ENCODE measurements at regions not wholly inside any gene's neighbourhood (a gene's known extent, or its start where the extent isn't known, plus 50 kb on each side); places are given as distances from the start of the nearest gene placed in this dataset.

DNA sequence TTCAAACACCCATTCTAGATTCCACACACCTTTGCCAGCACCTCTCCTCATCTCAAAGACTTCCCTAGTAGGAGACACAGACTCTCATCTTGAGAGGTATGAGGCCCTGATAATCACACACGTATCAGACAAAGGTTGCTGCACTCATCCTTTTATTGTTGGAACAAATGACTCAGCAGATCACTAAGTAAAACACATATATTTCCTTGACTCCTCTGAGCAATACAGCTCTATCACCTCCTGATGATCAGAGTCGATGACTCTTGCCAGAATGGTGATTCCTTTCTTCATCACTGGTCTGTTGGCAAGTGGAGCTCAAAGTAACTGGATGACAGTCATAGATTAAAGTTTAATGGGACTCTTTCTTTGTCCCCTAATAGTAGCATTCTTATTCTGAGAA is 1049.2 kb upstream of the ZEB2 start:
- TF ChIP-seq, protein P1, sequence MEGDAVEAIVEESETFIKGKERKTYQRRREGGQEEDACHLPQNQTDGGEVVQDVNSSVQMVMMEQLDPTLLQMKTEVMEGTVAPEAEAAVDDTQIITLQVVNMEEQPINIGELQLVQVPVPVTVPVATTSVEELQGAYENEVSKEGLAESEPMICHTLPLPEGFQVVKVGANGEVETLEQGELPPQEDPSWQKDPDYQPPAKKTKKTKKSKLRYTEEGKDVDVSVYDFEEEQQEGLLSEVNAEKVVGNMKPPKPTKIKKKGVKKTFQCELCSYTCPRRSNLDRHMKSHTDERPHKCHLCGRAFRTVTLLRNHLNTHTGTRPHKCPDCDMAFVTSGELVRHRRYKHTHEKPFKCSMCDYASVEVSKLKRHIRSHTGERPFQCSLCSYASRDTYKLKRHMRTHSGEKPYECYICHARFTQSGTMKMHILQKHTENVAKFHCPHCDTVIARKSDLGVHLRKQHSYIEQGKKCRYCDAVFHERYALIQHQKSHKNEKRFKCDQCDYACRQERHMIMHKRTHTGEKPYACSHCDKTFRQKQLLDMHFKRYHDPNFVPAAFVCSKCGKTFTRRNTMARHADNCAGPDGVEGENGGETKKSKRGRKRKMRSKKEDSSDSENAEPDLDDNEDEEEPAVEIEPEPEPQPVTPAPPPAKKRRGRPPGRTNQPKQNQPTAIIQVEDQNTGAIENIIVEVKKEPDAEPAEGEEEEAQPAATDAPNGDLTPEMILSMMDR (conservative IDR thresholded peaks at IDR 0.05): no peak
- TF ChIP-seq EZH2 (IDR thresholded peaks at IDR 0.05; ENCODE audit: low read depth): no peak
